ENCODE measurements at regions not wholly inside any gene's neighbourhood (a gene's known extent, or its start where the extent isn't known, plus 50 kb on each side); places are given as distances from the start of the nearest gene placed in this dataset.
A peak's percentile ranks its signal among the peaks of the same experiment; 100 is the strongest.

GRCh38 chr3:187955587-187955952 is 198.4 kb upstream of the LPP start:
- DNase-seq: no peak

GRCh38 chr3:187957165-187957581 is 196.8 kb upstream of the LPP start:
- no peak for DNase-seq

GRCh38 chr3:187957582-187957981 is 196.4 kb upstream of the LPP start:
- DNase-seq: no peak

- DNase-seq: peak; percentile 57
Measured at GRCh38 chr3:187958432-187959003, 195.4 kb upstream of the LPP start.

DNA sequence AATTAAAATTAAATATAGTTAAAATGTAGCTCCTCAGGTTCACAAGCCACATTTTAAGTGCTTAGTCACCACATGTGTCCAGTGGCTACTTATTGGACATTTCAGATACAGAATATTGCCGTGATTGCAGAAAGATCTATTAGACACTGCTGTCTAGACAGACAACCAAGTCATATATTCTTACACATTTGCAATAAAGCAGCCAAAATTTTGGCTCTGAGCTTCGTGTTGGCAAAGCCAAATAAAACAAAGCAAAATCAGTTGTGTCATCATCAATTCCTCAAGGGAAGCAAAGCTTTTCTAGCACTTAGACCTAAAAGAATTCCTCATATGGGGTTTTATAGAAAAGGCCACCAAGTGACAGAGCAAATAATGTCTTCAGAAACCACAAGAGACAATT is 193.1 kb upstream of the LPP start:
- DNase-seq: no peak

- no peak for DNase-seq
Measured at GRCh38 chr3:187961366-187961765, 192.6 kb upstream of the LPP start.

GRCh38 chr3:187963003-187963676 is 190.8 kb upstream of the LPP start:
- no peak for DNase-seq

GRCh38 chr3:187963677-187964385 is 190.1 kb upstream of the LPP start:
- no peak for DNase-seq

DNA sequence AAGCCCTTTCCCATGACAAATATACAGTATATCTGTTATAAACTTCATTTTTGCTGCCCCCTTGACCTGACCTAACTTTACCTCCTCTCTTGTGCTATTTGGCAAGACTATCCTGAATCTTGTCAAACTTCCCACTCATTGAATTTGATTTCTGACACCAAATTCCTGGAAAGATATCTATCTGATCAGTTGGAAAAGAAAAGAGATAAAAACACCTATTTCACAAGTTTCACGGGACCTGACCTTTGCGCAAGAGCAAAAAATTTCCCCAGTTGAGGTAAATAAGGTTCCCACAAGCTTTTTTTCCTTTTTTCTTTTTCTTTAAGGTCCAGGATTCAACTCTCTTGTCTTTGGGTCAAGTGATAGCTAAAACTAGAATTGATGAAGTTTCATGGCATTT is 189.2 kb upstream of the LPP start:
- DNase-seq: no peak

GRCh38 chr3:187966096-187966495 is 187.9 kb upstream of the LPP start:
- DNase-seq: no peak

DNA sequence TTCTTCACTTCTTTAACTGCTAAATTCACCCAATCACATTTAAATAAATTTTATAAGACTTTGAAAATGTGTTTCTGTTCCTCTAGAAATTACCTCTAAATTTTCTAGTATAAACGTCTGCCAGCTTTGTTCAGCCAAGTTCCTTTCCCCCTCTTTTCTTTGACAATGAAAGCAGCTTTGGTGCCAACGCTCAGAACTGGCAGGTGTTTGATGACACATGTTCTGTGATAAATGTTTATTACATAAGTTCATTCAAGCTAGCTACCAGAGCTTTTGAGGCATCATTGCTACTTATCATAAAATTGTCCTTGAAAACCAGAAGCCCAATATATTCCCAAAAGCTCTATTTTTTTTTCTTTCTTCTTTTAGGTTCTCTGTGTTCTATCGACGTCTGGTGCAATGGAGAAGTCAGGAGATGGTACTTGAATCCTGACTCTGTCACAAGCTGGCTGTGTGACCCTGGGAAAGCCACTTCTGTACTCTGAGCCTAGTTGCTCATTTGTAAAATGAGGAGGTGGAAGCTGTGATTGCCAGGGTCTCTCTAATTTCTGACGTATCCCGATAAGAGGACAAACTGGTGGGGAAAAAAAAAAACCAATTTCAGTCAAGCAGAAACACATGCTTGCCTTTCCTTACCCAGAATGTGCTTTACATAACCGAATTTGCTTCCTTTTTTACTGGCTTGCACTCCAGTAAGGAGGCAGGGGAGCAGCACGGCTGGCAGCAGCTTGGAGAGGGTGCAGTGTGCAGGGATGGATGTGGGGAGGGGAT is 187.1 kb upstream of the LPP start:
- DNase-seq: no peak

GRCh38 chr3:187967993-187968392 is 186.0 kb upstream of the LPP start:
- DNase-seq: no peak

- no peak for DNase-seq
Measured at GRCh38 chr3:187968883-187969580, 184.9 kb upstream of the LPP start.

DNA sequence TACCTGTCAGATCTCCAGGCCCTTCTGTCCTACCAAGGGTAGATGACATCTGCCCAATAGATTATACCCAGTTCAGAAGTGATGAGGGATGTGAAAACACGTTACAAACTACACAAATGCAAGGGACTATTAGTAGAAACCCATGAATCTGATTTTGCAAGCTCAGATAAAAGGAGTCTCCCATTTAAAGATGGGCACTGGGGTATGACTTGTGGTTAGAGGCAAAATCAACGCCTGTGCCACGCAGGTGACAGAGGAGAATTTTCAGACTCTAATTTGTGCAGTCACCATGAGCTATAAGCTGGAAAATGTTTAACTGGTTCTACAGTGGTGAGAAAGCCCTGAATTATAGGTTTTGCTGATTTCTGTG is 184.4 kb upstream of the LPP start:
- no peak for DNase-seq

- DNase-seq: no peak
Measured at GRCh38 chr3:187970106-187970505, 183.9 kb upstream of the LPP start.

- no peak for DNase-seq
Measured at GRCh38 chr3:187971629-187972028, 182.3 kb upstream of the LPP start.

DNA sequence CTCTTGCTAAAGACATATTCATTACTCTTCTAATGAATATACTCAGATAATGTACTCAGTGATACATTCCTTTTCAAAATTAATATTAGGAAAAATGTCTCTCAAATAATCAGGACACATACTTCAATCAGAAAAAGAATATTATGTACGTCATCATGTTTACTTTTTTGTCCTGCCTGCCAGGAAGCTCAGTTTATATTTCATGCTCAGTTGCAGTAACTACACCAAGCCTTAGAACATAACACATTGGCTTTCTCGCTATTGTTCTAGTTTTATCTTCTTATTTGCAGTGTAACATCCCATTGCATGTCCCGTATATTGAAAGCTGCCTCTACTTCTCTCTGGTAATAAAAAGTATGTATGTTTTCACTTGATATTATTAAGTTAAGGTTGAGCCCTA is 181.5 kb upstream of the LPP start:
- DNase-seq: no peak

DNA sequence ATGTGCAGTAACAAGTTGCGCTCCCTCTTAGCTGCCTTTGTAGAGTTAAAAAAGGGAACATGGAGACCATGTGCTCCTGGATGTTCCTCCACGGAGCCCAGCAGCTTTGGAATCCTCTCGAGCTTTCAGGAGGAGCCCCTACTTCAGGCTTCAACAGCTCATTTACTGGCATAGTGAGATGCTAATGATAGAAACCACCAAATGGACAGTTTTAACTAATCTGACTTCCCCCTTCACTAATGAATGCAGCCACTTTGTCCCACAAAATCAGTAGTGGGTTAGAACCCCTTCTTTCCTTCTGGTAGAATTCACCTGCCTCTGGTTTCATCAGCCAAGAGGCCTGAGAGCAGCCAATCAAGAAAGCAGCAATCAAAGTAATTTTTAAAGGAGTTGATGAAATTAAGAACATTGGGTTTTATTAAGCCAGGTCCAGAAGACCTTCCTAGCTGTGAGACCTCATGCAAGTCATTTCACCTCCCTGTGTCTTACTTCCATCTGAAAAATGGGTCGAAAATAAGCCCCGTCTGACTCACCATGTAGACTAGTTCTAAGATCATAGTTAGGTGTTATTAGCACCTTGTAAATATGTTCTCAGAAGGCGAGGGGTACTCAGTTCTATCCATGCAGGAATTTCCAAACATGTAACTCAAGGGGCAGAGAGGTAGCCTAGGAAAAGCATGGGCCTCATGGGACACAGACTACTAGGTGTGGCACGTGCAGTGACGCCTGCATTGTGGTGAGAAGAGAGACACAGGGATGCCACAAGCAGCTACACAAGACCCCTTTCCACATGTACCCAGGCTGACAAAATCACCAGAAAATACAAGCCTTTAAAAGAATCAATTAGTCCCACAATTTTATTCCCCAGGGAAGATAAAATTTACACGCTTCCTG is 179.7 kb upstream of the LPP start:
- DNase-seq: peak; percentile 23

DNA sequence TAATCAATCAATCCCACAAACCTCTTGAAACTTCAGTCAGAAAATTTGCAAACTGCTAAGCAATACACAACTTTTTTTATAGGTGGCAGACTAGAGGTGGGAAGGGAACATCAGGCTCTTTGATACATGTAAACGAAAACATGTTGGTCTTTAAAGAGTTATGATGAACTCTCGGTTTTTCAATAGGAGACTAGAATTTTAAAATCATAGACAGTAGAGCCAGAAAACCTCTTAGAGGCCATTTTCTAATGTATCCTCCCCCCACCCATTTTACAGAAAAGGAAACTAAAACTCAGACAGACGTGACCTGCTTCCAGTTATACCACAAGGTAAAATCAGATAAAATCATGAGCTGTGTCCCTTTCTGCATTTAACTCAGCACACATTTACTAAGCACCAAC is 179.1 kb upstream of the LPP start:
- peak; percentile 73 for DNase-seq

DNA sequence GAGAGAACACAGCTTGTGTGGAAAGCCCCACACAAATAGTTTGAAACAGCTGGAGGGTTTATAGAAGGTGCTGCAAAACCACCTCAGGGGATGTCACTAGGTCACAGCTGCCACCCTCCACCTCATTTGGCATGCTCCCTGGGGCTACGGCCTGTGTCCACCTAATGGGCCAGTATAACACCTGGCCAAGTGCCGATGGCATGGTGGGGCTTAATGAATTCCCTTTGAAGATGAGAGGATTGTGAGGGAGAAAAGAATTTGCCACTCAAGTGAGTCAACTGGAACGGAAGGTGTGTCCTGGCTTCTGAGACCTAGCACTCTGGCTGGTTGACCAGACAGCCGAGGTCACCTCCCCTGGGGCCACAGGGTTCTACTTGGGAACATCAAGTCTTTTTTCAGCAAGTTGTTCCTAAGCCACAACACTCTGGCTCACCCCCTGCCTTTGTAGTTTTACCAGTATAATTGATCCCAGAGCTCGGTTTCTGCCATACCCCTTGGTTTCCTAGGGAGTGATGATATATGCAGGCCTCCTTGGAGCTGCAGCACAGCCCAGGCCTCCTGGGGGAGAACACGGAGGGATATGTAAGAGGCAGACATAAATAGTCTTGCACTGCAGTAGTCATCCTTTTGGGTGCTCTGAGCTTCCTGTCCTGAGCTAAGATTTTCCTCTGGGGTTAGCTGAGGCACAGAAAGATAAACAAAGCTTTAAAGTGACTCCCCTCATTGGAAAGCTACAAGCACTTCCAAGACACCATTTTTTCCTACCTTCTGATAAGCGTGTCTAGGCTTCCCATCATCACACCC is 178.2 kb upstream of the LPP start:
- no peak for DNase-seq

DNA sequence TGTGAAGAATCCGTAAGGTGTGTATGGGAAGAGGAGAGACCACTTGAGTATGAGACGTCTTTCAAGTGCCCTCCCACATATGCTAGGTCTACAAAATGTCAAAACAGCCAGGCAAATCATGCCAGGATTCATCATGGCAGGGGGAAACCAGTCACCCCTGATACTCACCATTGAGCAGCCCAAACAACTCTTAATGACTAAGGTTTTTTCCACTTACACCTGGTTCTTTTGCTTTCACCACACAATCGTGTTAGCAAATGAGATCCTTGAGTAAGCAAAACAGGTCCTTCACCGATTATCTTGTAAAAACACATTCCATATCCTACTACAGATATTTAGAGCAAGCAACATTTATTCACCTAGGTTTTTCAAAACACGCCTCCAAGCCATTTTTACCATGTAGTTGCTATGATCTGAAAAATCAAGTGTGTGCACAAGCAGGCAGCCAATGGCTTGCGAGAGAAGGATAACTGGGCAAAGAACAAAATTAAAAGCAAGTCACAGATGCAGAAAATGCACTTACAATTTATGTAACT is 177.5 kb upstream of the LPP start:
- peak; percentile 30 for DNase-seq
